Calu3 (cell line): ENCODE measurements at regions not wholly inside any gene's neighbourhood (a gene's known extent, or its start where the extent isn't known, plus 50 kb on each side); places are given as distances from the start of the nearest gene placed in this dataset.

Experiments used
- BruUV-seq: library from RNA; stranded (reverse); fragments of 400-500 nt; replicated peaks from 2 replicates; lab custom pipeline; 2021; lab: Mats Ljungman, UMichigan
- CTCF ChIA-PET: fragments of 300-600 bp; sonication (Branson Sonifier 250); formaldehyde crosslinking; loops from one replicate; lab custom pipeline; 2022; ENCODE audit warnings: antibody characterized with exemption; lab: Charles Lee
- DNase-seq: peaks from one replicate; pipeline ENCODE4 v3.0.0; 2022
- H3K27ac Mint-ChIP-seq: one replicate; pipeline ENCODE4 v1.8.0; 2022; ENCODE audit warnings: mixed read lengths; ENCODE audit not compliant: unreplicated experiment
- H3K27me3 Mint-ChIP-seq: one replicate; pipeline ENCODE4 v1.8.0; 2022; ENCODE audit warnings: mixed read lengths; ENCODE audit not compliant: unreplicated experiment
- H3K36me3 Mint-ChIP-seq: one replicate; pipeline ENCODE4 v1.8.0; 2022; ENCODE audit warnings: mild to moderate bottlenecking, moderate library complexity, mixed read lengths; ENCODE audit not compliant: insufficient read depth, unreplicated experiment
- H3K4me1 Mint-ChIP-seq: one replicate; pipeline ENCODE4 v1.8.0; 2022; ENCODE audit warnings: mild to moderate bottlenecking, low read depth, mixed read lengths; ENCODE audit not compliant: unreplicated experiment
- H3K4me3 Mint-ChIP-seq: one replicate; pipeline ENCODE4 v1.8.0; 2022; ENCODE audit warnings: mild to moderate bottlenecking, low read depth, moderate library complexity, mixed read lengths; ENCODE audit not compliant: unreplicated experiment
- H3K9me3 Mint-ChIP-seq: one replicate; pipeline ENCODE4 v1.8.0; 2022; ENCODE audit warnings: low read depth, mixed read lengths; ENCODE audit not compliant: unreplicated experiment
- intact Hi-C: fragments of 100-400 bp; cut with micrococcal nuclease; formaldehyde crosslinking; loops from one replicate; pipeline ENCODE4 v1.10.0; 2022; ENCODE audit not compliant: unreplicated experiment
- TF ChIP-seq, protein P1 (sequence below): fragments of 200-600 bp; IDR thresholded peaks from one replicate; pipeline ENCODE4 v1.8.0; 2022; ENCODE audit warnings: antibody characterized with exemption; ENCODE audit not compliant: unreplicated experiment

DNA sequence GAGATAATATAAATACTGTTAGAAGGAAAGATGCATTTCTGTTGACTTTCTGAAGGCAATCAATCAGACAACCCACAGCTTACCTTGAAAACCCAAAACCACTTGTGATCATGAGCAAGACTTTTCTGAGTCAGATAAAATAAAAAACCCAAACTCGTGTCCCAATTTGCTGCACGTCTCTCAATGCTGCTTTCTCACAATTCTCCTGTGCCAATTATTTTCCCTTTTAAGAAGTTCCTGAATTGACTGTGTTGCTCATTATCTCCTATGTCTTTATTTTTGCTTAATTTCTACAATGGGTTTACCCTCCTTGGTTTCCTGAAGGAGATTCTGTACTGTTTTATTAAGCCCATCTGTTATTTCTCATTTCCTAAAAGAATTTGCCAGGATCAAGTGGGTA is 1891.9 kb upstream of the PCDH10 start:
- CTCF ChIA-PET, result no interaction called here
- H3K27ac Mint-ChIP-seq, result peak overlapping the region; percentile 31
- intact Hi-C loops, result no loop called here

DNA sequence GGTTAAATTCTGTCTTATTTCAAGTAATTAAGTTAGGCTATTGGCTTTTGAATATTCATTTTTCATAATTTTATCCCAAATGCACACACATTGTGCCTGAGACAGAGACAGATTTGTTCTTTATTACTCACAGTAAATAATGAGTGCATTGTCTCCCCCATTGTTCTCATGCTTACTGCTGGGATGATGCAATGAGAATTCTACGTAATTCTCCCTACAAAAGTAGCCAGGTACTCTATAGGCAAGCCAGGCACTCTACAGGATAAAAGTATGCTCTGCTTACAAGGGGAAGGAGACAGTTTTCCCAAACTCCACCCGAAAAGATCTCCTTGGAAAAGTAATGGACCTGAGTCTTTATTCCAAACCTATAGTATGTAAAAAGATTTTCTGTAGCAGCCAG is 1890.7 kb upstream of the PCDH10 start:
- H3K4me1 Mint-ChIP-seq, result no peaks in the 10 kb centered on the region
- no peaks in the 10 kb centered on the region for H3K27me3 Mint-ChIP-seq
- CTCF ChIA-PET, result no interaction called here
- intact Hi-C loops, result no loop called here
- no peak overlapping the region for H3K27ac Mint-ChIP-seq
- H3K4me3 Mint-ChIP-seq, result no peak overlapping the region
- TF ChIP-seq, protein P1, sequence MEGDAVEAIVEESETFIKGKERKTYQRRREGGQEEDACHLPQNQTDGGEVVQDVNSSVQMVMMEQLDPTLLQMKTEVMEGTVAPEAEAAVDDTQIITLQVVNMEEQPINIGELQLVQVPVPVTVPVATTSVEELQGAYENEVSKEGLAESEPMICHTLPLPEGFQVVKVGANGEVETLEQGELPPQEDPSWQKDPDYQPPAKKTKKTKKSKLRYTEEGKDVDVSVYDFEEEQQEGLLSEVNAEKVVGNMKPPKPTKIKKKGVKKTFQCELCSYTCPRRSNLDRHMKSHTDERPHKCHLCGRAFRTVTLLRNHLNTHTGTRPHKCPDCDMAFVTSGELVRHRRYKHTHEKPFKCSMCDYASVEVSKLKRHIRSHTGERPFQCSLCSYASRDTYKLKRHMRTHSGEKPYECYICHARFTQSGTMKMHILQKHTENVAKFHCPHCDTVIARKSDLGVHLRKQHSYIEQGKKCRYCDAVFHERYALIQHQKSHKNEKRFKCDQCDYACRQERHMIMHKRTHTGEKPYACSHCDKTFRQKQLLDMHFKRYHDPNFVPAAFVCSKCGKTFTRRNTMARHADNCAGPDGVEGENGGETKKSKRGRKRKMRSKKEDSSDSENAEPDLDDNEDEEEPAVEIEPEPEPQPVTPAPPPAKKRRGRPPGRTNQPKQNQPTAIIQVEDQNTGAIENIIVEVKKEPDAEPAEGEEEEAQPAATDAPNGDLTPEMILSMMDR, result no peak
- BruUV-seq, result no TSS peak
- H3K36me3 Mint-ChIP-seq, result no peaks in the 10 kb centered on the region
- no peaks in the 10 kb centered on the region for H3K9me3 Mint-ChIP-seq
- DNase-seq, result no peak

More for the DNA sequence above, 1891.9 kb upstream of the PCDH10 start:
- TF ChIP-seq, protein P1, result no peak
- Mint-ChIP-seq H3K9me3 (no peaks in the 10 kb centered on the region), H3K4me1 (no peaks in the 10 kb centered on the region), H3K27me3 (no peaks in the 10 kb centered on the region), H3K36me3 (no peaks in the 10 kb centered on the region), H3K4me3 (no peak overlapping the region)
- BruUV-seq, result no TSS peak
- DNase-seq, result no peak

DNA sequence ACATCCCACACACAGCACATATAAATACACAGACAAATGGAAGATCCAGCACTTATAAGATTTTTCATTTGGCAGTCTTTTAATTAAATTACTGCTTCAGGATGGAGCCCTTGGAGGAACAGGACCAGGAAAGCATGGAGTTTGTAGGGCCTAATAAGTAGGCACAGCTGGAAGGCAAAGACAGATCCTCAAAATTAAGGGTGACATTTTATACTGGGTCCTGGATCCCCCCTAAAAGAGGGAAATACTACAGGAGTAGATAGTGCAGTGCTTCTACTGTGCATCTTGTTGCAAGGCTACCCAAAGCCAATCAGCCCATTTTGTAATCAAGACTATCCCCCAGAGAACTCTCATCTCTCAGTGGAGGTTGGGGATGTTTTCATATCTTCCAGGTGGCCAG is 1860.7 kb upstream of the PCDH10 start:
- no peaks in the 10 kb centered on the region for H3K36me3 Mint-ChIP-seq
- TF ChIP-seq, protein P1, result no peak
- H3K9me3 Mint-ChIP-seq, result peaks cover 4% of the 10 kb centered on the region
- intact Hi-C loops, result no loop called here
- DNase-seq, result no peak
- H3K27me3 Mint-ChIP-seq, result no peaks in the 10 kb centered on the region
- no peaks in the 10 kb centered on the region for H3K4me1 Mint-ChIP-seq
- CTCF ChIA-PET, result no interaction called here
- H3K4me3 Mint-ChIP-seq, result no peak overlapping the region
- no TSS peak for BruUV-seq
- H3K27ac Mint-ChIP-seq, result no peak overlapping the region

DNA sequence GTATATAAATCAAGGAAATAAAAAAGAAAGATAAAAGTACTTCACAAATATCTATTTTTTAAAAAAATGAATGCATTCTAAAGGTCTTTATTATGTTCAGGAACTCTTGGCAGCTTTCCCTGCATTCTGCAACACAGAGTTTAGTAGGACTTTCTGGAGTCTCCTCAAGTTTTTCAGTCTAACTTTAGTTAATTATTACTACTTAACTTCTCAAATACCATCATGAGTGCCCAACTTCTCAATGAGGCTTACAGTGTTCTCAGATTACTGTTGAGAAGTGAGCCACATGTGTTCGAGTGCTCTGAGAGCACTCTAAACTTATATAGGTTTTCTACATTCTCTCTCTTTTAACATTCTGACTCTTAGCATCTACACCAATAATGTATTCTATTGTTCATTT is 1852.9 kb upstream of the PCDH10 start:
- intact Hi-C loops, result no loop called here
- Mint-ChIP-seq H3K4me3 (no peak overlapping the region), H3K27ac (no peak overlapping the region), H3K9me3 (no peaks in the 10 kb centered on the region), H3K27me3 (no peaks in the 10 kb centered on the region), H3K36me3 (no peaks in the 10 kb centered on the region), H3K4me1 (no peaks in the 10 kb centered on the region)
- CTCF ChIA-PET, result no interaction called here
- TF ChIP-seq, protein P1, result no peak
- no TSS peak for BruUV-seq
- DNase-seq, result no peak

DNA sequence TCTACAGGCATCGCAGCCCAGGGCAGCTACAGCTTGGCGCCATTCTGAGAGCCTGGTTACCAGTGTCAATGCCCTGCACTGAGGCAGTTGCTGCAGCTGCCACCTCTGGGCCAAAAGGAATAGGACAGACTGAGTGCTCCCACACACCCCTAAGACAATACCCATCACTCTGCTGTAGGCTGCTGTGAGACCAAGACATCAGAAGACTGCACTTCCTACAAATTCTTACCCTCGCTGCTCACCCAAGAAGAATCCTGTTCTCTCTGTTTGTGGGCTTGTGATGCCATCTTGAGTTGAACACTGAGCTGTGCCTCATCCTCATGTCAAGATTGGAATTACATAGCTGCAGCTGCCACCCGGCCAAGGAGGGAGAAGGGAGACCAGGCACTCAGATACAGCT is 1847.0 kb upstream of the PCDH10 start:
- no peak for DNase-seq
- CTCF ChIA-PET, result no interaction called here
- TF ChIP-seq, protein P1, result no peak
- intact Hi-C loops, result loop anchor here (5.0 kb wide), 1 partner anchor 205 kb away; no protein-coding TSS in a partner anchor
- BruUV-seq, result no TSS peak
- H3K4me3 Mint-ChIP-seq, result no peak overlapping the region
- no peaks in the 10 kb centered on the region for H3K27me3 Mint-ChIP-seq
- no peak overlapping the region for H3K27ac Mint-ChIP-seq
- H3K36me3 Mint-ChIP-seq, result no peaks in the 10 kb centered on the region
- no peaks in the 10 kb centered on the region for H3K9me3 Mint-ChIP-seq
- H3K4me1 Mint-ChIP-seq, result no peaks in the 10 kb centered on the region
